IMR-90 (cell line): ENCODE measurements at regions not wholly inside any gene's neighbourhood (a gene's known extent, or its start where the extent isn't known, plus 50 kb on each side); places are given as distances from the start of the nearest gene placed in this dataset.
A peak's percentile ranks its signal among the peaks of the same experiment; 100 is the strongest.

Experiments used
- ATAC-seq: fragments of 200-7000 bp; cut with Tn5 transposase; 2 replicates; pipeline ENCODE4 v1.9.1; 2020; ENCODE audit warnings: low read depth, mild to moderate bottlenecking, moderate library complexity
- BruUV-seq: library from RNA; stranded (reverse); fragments of 400-500 nt; replicated peaks from 2 replicates; lab custom pipeline; 2021; lab: Mats Ljungman, UMichigan
- CTCF ChIA-PET: fragments of 300-600 bp; formaldehyde crosslinking; extraction: SDS; loops from one replicate; lab custom pipeline; 2021; ENCODE audit warnings: antibody characterized with exemption; lab: Yijun Ruan, JAX
- POLR2A ChIA-PET: fragments of 300-600 bp; sonication (Branson Sonifier 250); formaldehyde crosslinking; loops from one replicate; lab custom pipeline; 2022; ENCODE audit warnings: antibody characterized with exemption; ENCODE audit not compliant: unreplicated experiment; lab: Charles Lee
- DNase-seq: peaks from one replicate; pipeline ENCODE4 v3.0.0; 2013
- H2AFZ ChIP-seq: replicated peaks from 2 replicates; pipeline ENCODE3; 2013; ENCODE audit warnings: low read length, mild to moderate bottlenecking; ENCODE audit not compliant: poor library complexity
- H2AK5ac ChIP-seq: 2 replicates; pipeline ENCODE4 v1.6.1; 2013; ENCODE audit warnings: low read depth, low read length, inconsistent platforms
- H2AK9ac ChIP-seq: replicated peaks from 2 replicates; pipeline ENCODE3; 2013; ENCODE audit warnings: mild to moderate bottlenecking, low read depth, low read length, moderate library complexity; ENCODE audit not compliant: poor library complexity
- H2BK120ac ChIP-seq: 2 replicates; pipeline ENCODE4 v1.6.1; 2013; ENCODE audit warnings: low read depth, low read length, inconsistent platforms
- H2BK15ac ChIP-seq: 3 replicates; pipeline ENCODE4 v1.6.1; 2013; ENCODE audit warnings: low read depth, low read length, inconsistent platforms
- H2BK20ac ChIP-seq: 2 replicates; pipeline ENCODE4 v1.6.1; 2013; ENCODE audit warnings: low read depth, mild to moderate bottlenecking, inconsistent platforms, low read length, moderate library complexity
- H2BK5ac ChIP-seq: 2 replicates; pipeline ENCODE4 v1.6.1; 2013; ENCODE audit warnings: mild to moderate bottlenecking, low read depth, low read length, inconsistent platforms; ENCODE audit not compliant: poor library complexity, severe bottlenecking
- H3K14ac ChIP-seq: replicated peaks from 2 replicates; pipeline ENCODE4 v1.6.1; 2013; ENCODE audit warnings: low read depth, low read length, inconsistent platforms
- H3K18ac ChIP-seq: 2 replicates; pipeline ENCODE4 v1.6.1; 2013; ENCODE audit warnings: low read depth, low read length, control low read depth
- H3K23ac ChIP-seq: 2 replicates; pipeline ENCODE4 v1.6.1; 2013; ENCODE audit warnings: low read depth, low read length, inconsistent platforms
- H3K27ac ChIP-seq: 2 replicates; pipeline ENCODE4 v1.5.1; 2013; ENCODE audit warnings: mild to moderate bottlenecking, control low read depth, low read length; ENCODE audit not compliant: insufficient read depth
- H3K27me3 ChIP-seq: 2 replicates; pipeline ENCODE4 v1.6.1; 2013; ENCODE audit warnings: low read length; ENCODE audit not compliant: control insufficient read depth, insufficient read depth
- H3K36me3 ChIP-seq: 2 replicates; pipeline ENCODE4 v1.6.1; 2013; ENCODE audit warnings: low read length, mixed read lengths; ENCODE audit not compliant: control insufficient read depth, insufficient read depth
- H3K4ac ChIP-seq: 2 replicates; pipeline ENCODE4 v1.6.1; 2013; ENCODE audit warnings: low read depth, low read length, inconsistent platforms
- H3K4me1 ChIP-seq: 2 replicates; pipeline ENCODE4 v1.6.1; 2013; ENCODE audit warnings: low read length, mixed read lengths; ENCODE audit not compliant: control insufficient read depth, insufficient read depth
- H3K4me2 ChIP-seq: 2 replicates; pipeline ENCODE4 v1.6.1; 2013; ENCODE audit warnings: low read depth, mild to moderate bottlenecking, control low read depth, low read length, moderate library complexity
- H3K4me3 ChIP-seq: 2 replicates; pipeline ENCODE4 v1.5.1; 2013; ENCODE audit warnings: low read depth, mild to moderate bottlenecking, control low read depth, low read length, moderate library complexity; ENCODE audit not compliant: insufficient read depth
- H3K56ac ChIP-seq: 2 replicates; pipeline ENCODE4 v1.6.1; 2013; ENCODE audit warnings: low read length, inconsistent platforms; ENCODE audit not compliant: insufficient read depth; ENCODE audit errors: extremely low read depth
- H3K79me1 ChIP-seq, 2 experiments: 2 replicates each; pipeline ENCODE4 v1.6.1; 2013; ENCODE audit warnings: low read length in 2 of 2, inconsistent platforms in 1 of 2, low read depth in 1 of 2
- H3K9ac ChIP-seq: 2 replicates; pipeline ENCODE4 v1.6.1; 2013; ENCODE audit warnings: low read depth, low read length, control low read depth
- H3K9me1 ChIP-seq: 2 replicates; pipeline ENCODE4 v1.6.1; 2013; ENCODE audit warnings: low read length, inconsistent platforms; ENCODE audit not compliant: insufficient read depth
- H3K9me3 ChIP-seq: 2 replicates; pipeline ENCODE4 v1.6.1; 2013; ENCODE audit warnings: low read length; ENCODE audit not compliant: control insufficient read depth, insufficient read depth
- H4K20me1 ChIP-seq: 2 replicates; pipeline ENCODE4 v1.6.1; 2013; ENCODE audit warnings: low read length, inconsistent platforms; ENCODE audit not compliant: insufficient read depth
- H4K5ac ChIP-seq: 2 replicates; pipeline ENCODE4 v1.6.1; 2013; ENCODE audit warnings: mild to moderate bottlenecking, low read depth, low read length, control low read depth
- H4K8ac ChIP-seq, 2 experiments: 2 replicates each; pipeline ENCODE4 v1.6.1; 2013; ENCODE audit warnings: low read depth in 2 of 2, low read length in 2 of 2, control low read depth in 1 of 2, inconsistent platforms in 1 of 2
- H4K91ac ChIP-seq: 2 replicates; pipeline ENCODE4 v1.6.1; 2013; ENCODE audit warnings: low read depth, low read length, inconsistent platforms; ENCODE audit not compliant: insufficient read depth
- CHD1 ChIP-seq: IDR thresholded peaks from 2 replicates; pipeline ENCODE4 v1.6.1; 2012; ENCODE audit warnings: low read depth, low read length, improper control_type of control experiment
- MAFK ChIP-seq: IDR thresholded peaks from 2 replicates; pipeline ENCODE4 v1.6.1; 2012; ENCODE audit warnings: low read depth, low read length, improper control_type of control experiment
- NFE2L2 ChIP-seq: fragments of 150-350 bp; IDR thresholded peaks from 2 replicates; pipeline ENCODE4 v1.6.1; 2016; ENCODE audit warnings: low read depth, mild to moderate bottlenecking, low read length
- POLR2A ChIP-seq: IDR thresholded peaks from 2 replicates; pipeline ENCODE4 v1.6.1; 2012; ENCODE audit warnings: mild to moderate bottlenecking, low read depth, low read length
- RAD21 ChIP-seq: IDR thresholded peaks from 2 replicates; pipeline ENCODE4 v1.6.1; 2012; ENCODE audit warnings: low read length, improper control_type of control experiment
- WGBS, 2 experiments: methylation state at CpG; one replicate each; pipeline versions ENCODE4 v1.1.5 to v1.1.7; 2013; ENCODE audit warnings: missing lambda C conversion rate in 2 of 2; ENCODE audit not compliant: insufficient read length in 1 of 2; ENCODE audit errors: extremely low coverage in 2 of 2; 5-methylcytosine and 5-hydroxymethylcytosine counted together
- dilution Hi-C: fragments of 300-500 bp; cut with HindIII; formaldehyde crosslinking; loops from one replicate; pipeline ENCODE4 v1.14.3; 2018; ENCODE audit warnings: low sequenced_read_pairs; ENCODE audit not compliant: unreplicated experiment
- in situ Hi-C: fragments of 300-500 bp; cut with MboI; formaldehyde crosslinking; loops from 3 replicates; pipeline ENCODE4 v1.14.3; 2019; ENCODE audit warnings: low sequenced_read_pairs, inconsistent platforms, mixed read lengths
- intact Hi-C: fragments of 100-400 bp; cut with micrococcal nuclease; formaldehyde crosslinking; loops from 2 replicates; pipeline ENCODE4 v1.10.0; 2022

DNA sequence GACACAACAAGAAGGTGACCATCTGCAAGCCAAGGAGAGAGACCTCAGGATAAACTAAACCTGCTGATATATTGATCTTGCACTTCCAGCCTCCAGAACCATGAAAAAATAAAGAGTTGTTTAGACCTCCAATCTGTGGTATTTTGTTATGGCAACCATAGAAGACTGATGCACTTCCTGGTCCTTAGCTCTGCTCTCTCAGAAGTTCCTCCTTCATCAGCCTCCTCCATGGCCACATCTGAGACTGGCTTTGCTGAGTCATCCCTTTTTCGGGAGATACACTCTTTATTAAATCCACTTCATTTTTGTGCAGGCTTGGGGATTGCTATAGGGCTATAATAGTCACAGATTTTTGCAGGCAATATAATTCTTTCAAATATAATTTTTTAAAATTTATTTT, 89.6 kb upstream of the ATF7IP start:
- H4K91ac ChIP-seq, result no peak overlapping the region
- ChIA-PET POLR2A (no interaction called here), CTCF (no interaction called here)
- TF ChIP-seq RAD21 (no peak), NFE2L2 (peak; percentile 82), MAFK (peak; percentile 84), POLR2A (no peak), CHD1 (no peak)
- ATAC-seq (no peak), DNase-seq (no peak)
- H3K9ac ChIP-seq, result no peak overlapping the region
- H3K36me3 ChIP-seq, result no peaks in the 10 kb centered on the region
- H2BK15ac ChIP-seq, result no peak overlapping the region
- no peaks in the 10 kb centered on the region for H3K27me3 ChIP-seq
- no peak overlapping the region for H4K8ac ChIP-seq
- no peak overlapping the region for H2AFZ ChIP-seq
- in situ Hi-C loops, result no loop called here
- no peak overlapping the region for H3K27ac ChIP-seq
- H3K4me1 ChIP-seq, result peaks cover 4% of the 10 kb centered on the region
- no peak overlapping the region for H4K5ac ChIP-seq
- no peak overlapping the region for H3K56ac ChIP-seq
- no peak overlapping the region for H2BK20ac ChIP-seq
- H3K23ac ChIP-seq, result no peak overlapping the region
- H3K14ac ChIP-seq, result no peak overlapping the region
- H2BK5ac ChIP-seq, result no peak overlapping the region
- no peak overlapping the region for H3K4ac ChIP-seq
- dilution Hi-C loops, result no loop called here
- H3K79me1 ChIP-seq, result no peaks in the 10 kb centered on the region; a peak in 1 of 4 replicates
- no TSS peak for BruUV-seq
- H2AK9ac ChIP-seq, result no peak overlapping the region
- peak overlapping the region; percentile 72; the same call in 1 of the 2 replicates for H3K18ac ChIP-seq
- no peak overlapping the region for H2BK120ac ChIP-seq
- no peak overlapping the region for H3K4me2 ChIP-seq
- no peak overlapping the region for H2AK5ac ChIP-seq
- H3K9me3 ChIP-seq, result no peaks in the 10 kb centered on the region; the same call in 1 of the 2 replicates
- intact Hi-C loops, result no loop called here
- H3K4me3 ChIP-seq, result no peak overlapping the region
- H4K20me1 ChIP-seq, result no peaks in the 10 kb centered on the region
- no CpG with 5 or more reads among the region's 1 CpG for WGBS, 2 experiments
- H3K9me1 ChIP-seq, result no peaks in the 10 kb centered on the region
